OCI-LY1 (cell line): ENCODE measurements at regions not wholly inside any gene's neighbourhood (a gene's known extent, or its start where the extent isn't known, plus 50 kb on each side); places are given as distances from the start of the nearest gene placed in this dataset.

Source experiments
- EZH2 ChIP-seq: fragments of 200-600 bp; sonication (generic), shearing (Covaris generic); IDR thresholded peaks from 2 replicates; pipeline ENCODE4 v1.8.0; 2017; ENCODE audit warnings: borderline replicate concordance, mixed run types, mild to moderate bottlenecking, antibody characterized with exemption, low read length, moderate library complexity, mixed read lengths
- TF ChIP-seq, protein P1 (sequence below): fragments of 200-600 bp; sonication (generic), shearing (Covaris generic); IDR thresholded peaks from 2 replicates; pipeline ENCODE4 v1.5.1; 2017; ENCODE audit warnings: mild to moderate bottlenecking, antibody characterized with exemption, low read length, moderate library complexity, mixed read lengths

DNA sequence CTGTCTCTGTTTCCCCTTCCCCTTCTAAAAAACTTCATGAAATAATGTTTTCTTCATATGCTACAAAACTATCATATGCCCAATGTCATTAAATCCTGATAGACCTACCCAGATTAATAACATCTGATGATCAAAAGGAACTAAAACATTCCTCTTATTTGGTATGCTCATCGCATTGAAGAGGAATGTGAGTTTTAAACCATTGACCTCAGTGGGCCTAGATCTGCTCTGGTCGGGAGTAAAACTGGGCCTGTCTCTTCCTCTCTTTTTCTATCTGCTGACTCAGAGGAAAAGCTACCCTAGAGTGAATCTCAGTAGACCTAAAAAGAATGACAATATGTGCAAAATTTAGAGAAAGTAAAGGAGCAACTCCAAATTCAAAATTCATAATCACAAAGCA, 275.8 kb downstream of the SATB1 start:
- TF ChIP-seq, protein P1, sequence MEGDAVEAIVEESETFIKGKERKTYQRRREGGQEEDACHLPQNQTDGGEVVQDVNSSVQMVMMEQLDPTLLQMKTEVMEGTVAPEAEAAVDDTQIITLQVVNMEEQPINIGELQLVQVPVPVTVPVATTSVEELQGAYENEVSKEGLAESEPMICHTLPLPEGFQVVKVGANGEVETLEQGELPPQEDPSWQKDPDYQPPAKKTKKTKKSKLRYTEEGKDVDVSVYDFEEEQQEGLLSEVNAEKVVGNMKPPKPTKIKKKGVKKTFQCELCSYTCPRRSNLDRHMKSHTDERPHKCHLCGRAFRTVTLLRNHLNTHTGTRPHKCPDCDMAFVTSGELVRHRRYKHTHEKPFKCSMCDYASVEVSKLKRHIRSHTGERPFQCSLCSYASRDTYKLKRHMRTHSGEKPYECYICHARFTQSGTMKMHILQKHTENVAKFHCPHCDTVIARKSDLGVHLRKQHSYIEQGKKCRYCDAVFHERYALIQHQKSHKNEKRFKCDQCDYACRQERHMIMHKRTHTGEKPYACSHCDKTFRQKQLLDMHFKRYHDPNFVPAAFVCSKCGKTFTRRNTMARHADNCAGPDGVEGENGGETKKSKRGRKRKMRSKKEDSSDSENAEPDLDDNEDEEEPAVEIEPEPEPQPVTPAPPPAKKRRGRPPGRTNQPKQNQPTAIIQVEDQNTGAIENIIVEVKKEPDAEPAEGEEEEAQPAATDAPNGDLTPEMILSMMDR = no peak
- no peak for TF ChIP-seq EZH2
